Amygdala (tissue), 56 donors: ENCODE measurements at regions not wholly inside any gene's neighbourhood (a gene's known extent, or its start where the extent isn't known, plus 50 kb on each side); places are given as distances from the start of the nearest gene placed in this dataset.

Experiments
- DNase-seq, 56 donors: peaks; one replicate each; lab custom pipeline; 2025; lab: John Stamatoyannopoulos, UW

GRCh38 chr13:47545201-47546024 is 455.7 kb downstream of the SUCLA2 start:
- peak in 1 of 56 donors; percentile 4 for DNase-seq

GRCh38 chr13:47539317-47539716 is 461.8 kb downstream of the SUCLA2 start:
- DNase-seq, result no peak

- DNase-seq, result no peak
These were observed 477.3 kb downstream of the SUCLA2 start for GRCh38 chr13:47523771-47524170.

- no peak for DNase-seq
These were observed 479.1 kb downstream of the SUCLA2 start for GRCh38 chr13:47521890-47522487.

DNA sequence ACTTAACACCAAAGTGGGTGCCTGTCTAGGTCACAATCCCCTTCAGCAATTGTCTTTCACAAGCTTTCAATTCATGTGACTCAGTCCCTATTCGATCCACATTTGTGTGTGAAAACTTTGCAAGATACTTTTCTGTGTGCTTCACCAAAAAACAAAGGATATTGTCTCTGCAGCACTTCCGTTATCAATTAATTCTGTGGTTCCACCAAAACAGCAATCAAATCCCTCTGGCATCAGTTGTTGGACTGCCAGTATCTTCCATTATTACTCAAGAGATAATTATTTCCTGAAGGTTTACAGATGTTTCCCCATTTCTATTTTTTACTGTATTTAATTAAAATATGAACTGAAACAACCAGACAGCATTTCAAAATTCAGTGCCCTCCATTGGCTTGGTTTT is 481.4 kb downstream of the SUCLA2 start:
- no peak for DNase-seq

DNA sequence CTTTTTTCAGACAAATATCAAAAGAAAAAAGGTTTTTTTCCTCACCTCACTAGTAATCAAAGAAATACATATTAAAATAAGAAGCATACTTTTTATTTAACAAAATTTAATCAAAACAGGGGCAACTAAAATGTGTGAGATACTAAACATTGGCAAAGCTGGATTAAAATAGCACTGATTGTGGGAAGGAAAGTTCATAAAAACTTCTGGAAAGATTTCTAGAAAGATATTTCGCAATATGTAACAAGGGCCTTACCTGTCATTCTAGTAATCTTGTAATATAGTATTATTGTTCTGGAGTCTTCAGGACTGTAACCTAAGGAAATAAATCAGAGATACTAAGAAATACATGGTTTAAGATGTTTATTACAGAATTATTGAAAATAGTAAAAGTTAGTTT is 482.5 kb downstream of the SUCLA2 start:
- DNase-seq, result no peak

- no peak for DNase-seq
These were observed 489.4 kb downstream of the SUCLA2 start for GRCh38 chr13:47511647-47512046.

GRCh38 chr13:47508527-47509228 is 492.4 kb downstream of the SUCLA2 start:
- DNase-seq, result no peak

DNA sequence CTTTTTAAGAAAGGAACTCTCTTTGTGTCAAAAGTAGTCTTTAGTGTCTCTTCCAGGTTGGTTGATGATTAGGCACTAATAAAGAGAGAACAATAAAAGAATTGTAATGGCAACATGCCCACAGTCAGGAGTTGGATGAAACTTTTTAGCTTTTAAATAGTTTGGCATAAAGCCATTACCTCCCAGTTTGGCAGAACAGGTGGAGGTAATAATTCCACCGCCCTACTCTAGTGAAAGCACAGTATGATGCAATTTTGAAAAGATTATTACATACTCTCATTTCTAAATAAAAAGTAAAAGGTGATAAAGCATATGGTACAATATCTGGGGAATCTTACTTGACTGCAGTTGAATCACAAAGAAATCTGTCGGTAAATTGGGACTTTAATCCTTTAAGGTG is 497.6 kb downstream of the SUCLA2 start:
- DNase-seq, result no peak

DNA sequence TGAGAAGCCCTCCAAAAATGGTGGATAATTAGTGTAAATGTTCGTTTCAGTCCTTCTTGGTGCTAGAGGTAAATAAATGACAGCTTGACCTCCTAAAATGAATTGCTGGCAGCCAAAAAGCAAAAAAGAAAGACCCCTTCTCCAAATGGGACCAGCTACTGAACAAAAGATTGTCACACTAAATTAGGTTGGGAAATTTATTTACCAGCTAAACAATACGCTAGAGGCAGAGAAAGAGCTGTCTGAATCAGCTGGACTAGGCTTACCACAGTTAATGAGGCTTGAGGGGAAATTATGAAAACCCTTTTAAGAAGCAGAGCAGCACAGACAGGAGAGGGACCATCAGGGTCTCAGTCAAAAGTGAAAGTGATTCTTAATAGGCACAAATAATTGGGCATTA is 498.9 kb downstream of the SUCLA2 start:
- DNase-seq, result no peak

DNA sequence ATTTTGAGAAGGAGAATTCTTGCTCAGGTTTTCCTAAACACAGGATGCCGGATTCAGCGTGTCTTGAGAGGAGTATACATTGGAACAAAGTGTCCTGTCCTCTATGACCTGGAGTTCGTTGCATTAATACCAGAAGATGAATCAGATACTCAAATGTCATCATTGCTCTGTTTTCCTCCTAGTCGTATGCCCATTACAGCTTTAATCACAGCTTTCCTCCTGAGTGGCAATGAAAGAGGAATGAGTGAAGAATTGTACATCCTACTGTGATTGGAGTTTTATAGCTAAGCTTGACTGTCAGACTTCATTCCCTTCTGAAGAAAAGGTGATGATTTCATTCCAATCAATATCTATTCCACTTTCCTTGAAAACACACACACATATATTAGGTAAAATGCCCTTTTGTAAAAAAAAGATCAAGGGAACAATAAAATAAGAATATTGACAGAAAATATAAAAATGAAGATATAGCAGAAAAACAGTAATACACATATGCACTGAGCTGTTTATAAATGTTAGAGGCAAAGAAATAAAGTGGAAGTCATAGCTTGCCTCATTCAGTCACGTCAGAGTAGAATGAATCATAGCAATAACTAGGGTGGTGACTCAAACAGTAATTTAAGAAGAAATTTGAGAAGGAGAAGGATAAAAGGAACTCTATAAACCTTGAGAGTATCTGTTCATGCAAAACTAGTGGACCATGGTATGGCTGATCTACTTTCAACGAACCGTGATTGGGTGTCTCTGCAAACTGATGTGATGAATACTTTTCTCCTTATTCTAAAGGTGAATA is 501.5 kb downstream of the SUCLA2 start:
- DNase-seq, result no peak

- no peak for DNase-seq
These were observed 516.5 kb downstream of the SUCLA2 start for GRCh38 chr13:47484548-47484947.

DNA sequence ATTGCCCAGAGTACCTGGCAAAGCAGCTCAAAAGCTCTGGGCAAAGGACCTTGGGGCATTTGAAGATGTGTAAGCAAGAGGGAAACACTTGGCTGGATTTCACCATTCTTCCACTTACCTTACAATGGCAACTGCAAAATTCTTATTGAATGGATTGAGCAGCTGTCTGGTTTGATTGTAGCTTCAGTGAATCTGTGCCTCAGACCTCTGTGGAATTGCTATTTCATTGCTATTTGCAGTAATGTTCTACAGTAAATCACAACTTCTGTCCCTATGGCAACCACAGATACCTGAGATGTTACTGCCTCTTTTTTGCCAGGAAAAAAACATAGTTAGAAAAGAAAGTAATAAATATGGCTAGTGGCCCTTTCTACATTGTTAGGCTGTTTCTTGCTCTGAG is 519.5 kb downstream of the SUCLA2 start:
- no peak for DNase-seq

GRCh38 chr13:47480951-47481350 is 520.1 kb downstream of the SUCLA2 start:
- no peak for DNase-seq

DNA sequence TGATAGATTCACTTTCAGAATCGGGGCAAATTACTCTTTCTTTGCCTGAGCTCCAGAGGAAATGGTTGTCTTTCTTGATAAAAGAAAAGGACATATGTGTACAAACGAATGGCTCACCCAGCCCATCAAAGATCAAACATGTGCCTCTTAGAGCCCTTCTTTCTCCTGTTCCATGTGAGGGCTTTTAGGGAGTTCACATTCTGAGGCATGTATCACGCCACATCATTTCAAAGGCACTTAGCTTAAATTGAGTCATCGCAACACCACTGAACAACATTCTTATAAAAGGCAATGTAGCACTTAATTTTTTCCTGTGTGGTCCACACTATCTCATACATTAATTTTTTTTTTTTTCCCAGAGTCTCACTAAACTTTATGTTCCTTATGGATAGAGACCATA is 521.0 kb downstream of the SUCLA2 start:
- no peak for DNase-seq

DNA sequence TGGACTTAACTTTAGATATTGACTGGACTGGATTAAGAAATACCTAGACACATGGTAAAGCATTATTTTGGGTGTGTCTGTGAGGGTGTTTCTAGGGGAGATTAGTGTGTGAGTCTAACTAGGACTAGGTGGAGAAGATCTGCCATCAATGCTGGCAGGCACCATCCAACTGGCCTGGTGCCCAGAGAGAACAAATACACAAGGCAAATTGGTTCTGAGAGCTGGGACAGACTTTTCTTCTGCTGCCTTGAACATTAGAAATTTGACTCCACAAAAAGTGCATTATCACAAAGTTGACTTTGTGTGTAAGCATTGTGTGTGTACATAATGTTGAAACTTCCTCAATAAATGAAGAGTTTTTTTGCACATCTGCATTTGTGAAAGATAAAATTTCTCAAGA is 522.1 kb downstream of the SUCLA2 start:
- DNase-seq, result no peak

- no peak for DNase-seq
These were observed 525.6 kb downstream of the SUCLA2 start for GRCh38 chr13:47475441-47475948.

DNA sequence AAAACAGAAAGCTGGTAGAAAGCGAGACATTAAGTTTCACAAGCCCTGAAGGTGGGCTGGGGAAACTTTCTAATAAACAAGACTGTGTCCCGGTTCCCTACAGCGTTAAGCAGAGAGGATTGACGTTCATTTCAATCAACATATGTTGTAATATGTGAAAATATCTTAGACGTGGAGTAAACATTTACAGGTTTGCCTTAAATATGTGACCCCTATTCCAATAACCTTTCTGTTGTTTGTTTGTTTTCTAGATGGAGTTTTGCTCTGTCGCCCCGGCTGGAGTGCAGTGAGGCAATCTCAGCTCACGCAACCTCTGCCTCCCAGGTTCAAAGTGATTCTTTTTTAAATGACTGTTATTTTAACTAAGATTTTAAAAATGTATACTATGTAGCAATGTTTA is 526.2 kb downstream of the SUCLA2 start:
- no peak for DNase-seq

GRCh38 chr13:47474326-47474725 is 526.7 kb downstream of the SUCLA2 start:
- DNase-seq, result no peak

- DNase-seq, result no peak
These were observed 528.6 kb downstream of the SUCLA2 start for GRCh38 chr13:47472516-47472915.

DNA sequence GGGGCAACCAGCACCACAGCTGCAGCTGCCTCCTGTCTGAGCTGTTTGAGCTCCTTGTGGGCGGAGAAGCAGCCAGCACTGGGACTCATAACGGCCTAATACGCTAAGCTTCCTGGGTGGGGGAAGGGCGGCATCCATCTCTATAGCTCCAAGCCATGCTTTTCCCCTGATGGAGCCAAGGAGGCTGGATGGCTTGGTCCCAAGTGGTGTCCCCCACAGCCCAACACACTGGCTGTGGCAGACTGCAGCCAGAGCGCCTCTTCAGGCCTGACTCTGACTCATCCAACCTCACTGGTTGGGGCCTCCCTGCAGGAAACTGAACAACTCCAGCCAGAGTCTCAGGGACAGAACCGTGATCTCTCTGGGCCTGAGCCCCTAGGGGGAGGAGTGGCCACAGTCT is 537.3 kb downstream of the SUCLA2 start:
- no peak for DNase-seq
